HuH-7 (cell line): ENCODE measurements at regions not wholly inside any gene's neighbourhood (a gene's known extent, or its start where the extent isn't known, plus 50 kb on each side); places are given as distances from the start of the nearest gene placed in this dataset.

Experiments used
- DNase-seq: peaks from one replicate; pipeline ENCODE4 v3.0.0; 2011; ENCODE audit warnings: low spot score

GRCh38 chr13:40480012-40480914 lies 186.2 kb downstream of the FOXO1 start:
- DNase-seq = no peak

- DNase-seq = no peak
These were observed 185.4 kb downstream of the FOXO1 start for GRCh38 chr13:40480915-40481516.

- DNase-seq = no peak
These were observed 182.8 kb downstream of the FOXO1 start for GRCh38 chr13:40483601-40484000.

GRCh38 chr13:40484101-40484800 lies 182.2 kb downstream of the FOXO1 start:
- no peak for DNase-seq

GRCh38 chr13:40484974-40485373 lies 181.5 kb downstream of the FOXO1 start:
- no peak for DNase-seq

GRCh38 chr13:40485611-40486517 lies 180.6 kb downstream of the FOXO1 start:
- no peak for DNase-seq

- DNase-seq = no peak
These were observed 179.8 kb downstream of the FOXO1 start for GRCh38 chr13:40486518-40487163.

GRCh38 chr13:40488869-40489391 lies 177.5 kb downstream of the FOXO1 start:
- no peak for DNase-seq

- DNase-seq = no peak
These were observed 176.2 kb downstream of the FOXO1 start for GRCh38 chr13:40490086-40490758.

- DNase-seq = no peak
These were observed 173.9 kb downstream of the FOXO1 start for GRCh38 chr13:40492511-40492910.

- no peak for DNase-seq
These were observed 171.9 kb downstream of the FOXO1 start for GRCh38 chr13:40494513-40494912.

- no peak for DNase-seq
These were observed 171.4 kb downstream of the FOXO1 start for GRCh38 chr13:40494946-40495620.

- DNase-seq = no peak
These were observed 170.8 kb downstream of the FOXO1 start for GRCh38 chr13:40495621-40496001.

GRCh38 chr13:40496035-40496810 lies 170.2 kb downstream of the FOXO1 start:
- DNase-seq = no peak

- no peak for DNase-seq
These were observed 168.0 kb downstream of the FOXO1 start for GRCh38 chr13:40498461-40498860.

GRCh38 chr13:40502236-40502635 lies 164.2 kb downstream of the FOXO1 start:
- DNase-seq = no peak

GRCh38 chr13:40503011-40503410 lies 163.4 kb downstream of the FOXO1 start:
- DNase-seq = no peak

- DNase-seq = no peak
These were observed 162.4 kb downstream of the FOXO1 start for GRCh38 chr13:40503966-40504591.

GRCh38 chr13:40504641-40505040 lies 161.8 kb downstream of the FOXO1 start:
- DNase-seq = no peak
